ENCODE measurements at regions not wholly inside any gene's neighbourhood (a gene's known extent, or its start where the extent isn't known, plus 50 kb on each side); places are given as distances from the start of the nearest gene placed in this dataset.

- TF ChIP-seq CTCF (IDR thresholded peaks at IDR 0.05) (no peak), POLR2A (IDR thresholded peaks at IDR 0.05) (no peak), EP300 (IDR thresholded peaks at IDR 0.05) (no peak)
Measured at GRCh38 chr6:100980949-100981348, 99.8 kb upstream of the ASCC3 start.
